WTC11 (cell line): ENCODE measurements at regions not wholly inside any gene's neighbourhood (a gene's known extent, or its start where the extent isn't known, plus 50 kb on each side); places are given as distances from the start of the nearest gene placed in this dataset.

Source experiments
- ATAC-seq: fragments of 200-7000 bp; cut with Tn5 transposase; 2 replicates; pipeline ENCODE4 v1.10.0; 2021; ENCODE audit warnings: mild to moderate bottlenecking, moderate library complexity
- CTCF ChIA-PET: fragments of 300-600 bp; sonication (Branson Sonifier 250); formaldehyde crosslinking; loops from one replicate; lab custom pipeline; 2021; ENCODE audit warnings: antibody characterized with exemption; lab: Charles Lee
- POLR2A ChIA-PET: fragments of 350-600 bp; sonication (Branson Sonifier 250); formaldehyde crosslinking; loops from one replicate; lab custom pipeline; 2021; ENCODE audit warnings: antibody characterized with exemption; lab: Charles Lee
- DNase-seq: peaks from one replicate; pipeline ENCODE4 v3.0.0; 2021; ENCODE audit warnings: low spot score
- H3K27ac Mint-ChIP-seq: 2 replicates; pipeline ENCODE4 v1.8.0; 2021; ENCODE audit warnings: mixed read lengths
- H3K27me3 Mint-ChIP-seq: 2 replicates; pipeline ENCODE4 v1.8.0; 2021; ENCODE audit warnings: low read depth, mild to moderate bottlenecking, moderate library complexity, mixed read lengths
- H3K36me3 Mint-ChIP-seq: 2 replicates; pipeline ENCODE4 v1.8.0; 2021; ENCODE audit warnings: mixed read lengths
- H3K4me1 Mint-ChIP-seq: 2 replicates; pipeline ENCODE4 v1.8.0; 2022; ENCODE audit warnings: mixed read lengths
- H3K4me3 Mint-ChIP-seq: 2 replicates; pipeline ENCODE4 v1.8.0; 2021; ENCODE audit warnings: mild to moderate bottlenecking, moderate library complexity, mixed read lengths
- H3K9me3 Mint-ChIP-seq: 2 replicates; pipeline ENCODE4 v1.8.0; 2021; ENCODE audit warnings: mixed read lengths
- AR ChIP-seq: fragments of 250-450 bp; sonication (Bioruptor Pico); IDR thresholded peaks from 2 replicates; pipeline ENCODE4 v1.9.0; 2021; ENCODE audit warnings: mild to moderate bottlenecking
- ESRRA ChIP-seq: sonication (generic); formaldehyde crosslinking; IDR thresholded peaks from 2 replicates; pipeline ENCODE4 v1.8.1; 2022; ENCODE audit warnings: mild to moderate bottlenecking, missing genetic modification reagents, borderline replicate concordance
- FOXJ3 ChIP-seq: sonication (generic); formaldehyde crosslinking; IDR thresholded peaks from 2 replicates; pipeline ENCODE4 v1.9.0; 2021; ENCODE audit warnings: missing genetic modification reagents, mild to moderate bottlenecking, borderline replicate concordance
- JUN ChIP-seq: sonication (generic); formaldehyde crosslinking; IDR thresholded peaks from 2 replicates; pipeline ENCODE4 v1.8.0; 2023; ENCODE audit warnings: mild to moderate bottlenecking, missing genetic modification reagents
- STAT6 ChIP-seq: sonication (generic); formaldehyde crosslinking; conservative IDR thresholded peaks from 2 replicates; pipeline ENCODE4 v1.8.1; 2023; ENCODE audit warnings: mild to moderate bottlenecking, low read depth, missing genetic modification reagents, moderate library complexity
- ZNF281 ChIP-seq: sonication (generic); formaldehyde crosslinking; IDR thresholded peaks from 2 replicates; pipeline ENCODE4 v1.8.0; 2023; ENCODE audit warnings: mild to moderate bottlenecking, missing genetic modification reagents
- ZNF396 ChIP-seq: fragments of 250-450 bp; sonication (Bioruptor Pico); IDR thresholded peaks from 2 replicates; pipeline ENCODE4 v1.8.0; 2021; ENCODE audit warnings: mild to moderate bottlenecking, moderate library complexity, borderline replicate concordance
- TF ChIP-seq, protein P1 (sequence below): fragments of 250-450 bp; sonication (Bioruptor Pico); IDR thresholded peaks from 2 replicates; pipeline ENCODE4 v1.9.0; 2021; ENCODE audit warnings: mild to moderate bottlenecking, borderline replicate concordance
- TF ChIP-seq, protein P2 (sequence below): sonication (generic); formaldehyde crosslinking; IDR thresholded peaks from 2 replicates; pipeline ENCODE4 v1.8.1; 2023; ENCODE audit warnings: mild to moderate bottlenecking, missing genetic modification reagents
- TF ChIP-seq, protein P3 (sequence below): fragments of 250-450 bp; sonication (Bioruptor Pico); IDR thresholded peaks from 2 replicates; pipeline ENCODE4 v1.9.0; 2021; ENCODE audit warnings: moderate library complexity, mild to moderate bottlenecking, inconsistent platforms, borderline replicate concordance
- TF ChIP-seq, protein P4 (sequence below): fragments of 250-450 bp; sonication (Bioruptor Pico); IDR thresholded peaks from 2 replicates; pipeline ENCODE4 v1.8.0; 2021; ENCODE audit warnings: mild to moderate bottlenecking

GRCh38 chr2:144324446-144325045 is 195.4 kb downstream of the ZEB2 start:
- Mint-ChIP-seq H3K27ac (no peak overlapping the region), H3K4me1 (peaks cover 20% of the 10 kb centered on the region), H3K36me3 (peaks cover 14% of the 10 kb centered on the region), H3K9me3 (peaks cover 9% of the 10 kb centered on the region), H3K27me3 (no peaks in the 10 kb centered on the region), H3K4me3 (no peak overlapping the region)
- ChIA-PET CTCF (interaction anchor here (0.8 kb wide), 1 partner anchor 124 kb away, joined by 3 read pairs; no protein-coding TSS in a partner anchor), POLR2A (interaction anchor here (0.7 kb wide), 1 partner anchor 843 kb away, joined by 6 read pairs; no protein-coding TSS in a partner anchor)
- ATAC-seq (no peak), DNase-seq (no peak)
- TF ChIP-seq JUN (CRISPR knock-in tag) = no peak
- no peak for TF ChIP-seq ZNF396 (CRISPR knock-in tag)
- no peak for TF ChIP-seq ESRRA (CRISPR knock-in tag)

GRCh38 chr2:144323946-144324345 is 196.0 kb downstream of the ZEB2 start:
- no peaks in the 10 kb centered on the region for H3K27me3 Mint-ChIP-seq
- CTCF ChIA-PET = no interaction called here
- H3K4me1 Mint-ChIP-seq = peaks cover 20% of the 10 kb centered on the region
- DNase-seq (no peak), ATAC-seq (no peak)
- POLR2A ChIA-PET = interaction anchor here (0.7 kb wide), 1 partner anchor 842 kb away, joined by 6 read pairs; no protein-coding TSS in a partner anchor
- no peak overlapping the region for H3K27ac Mint-ChIP-seq
- peaks cover 14% of the 10 kb centered on the region for H3K36me3 Mint-ChIP-seq
- H3K9me3 Mint-ChIP-seq = peaks cover 9% of the 10 kb centered on the region
- H3K4me3 Mint-ChIP-seq = no peak overlapping the region
- no peak for TF ChIP-seq AR (CRISPR knock-in tag)
- TF ChIP-seq, protein P1, sequence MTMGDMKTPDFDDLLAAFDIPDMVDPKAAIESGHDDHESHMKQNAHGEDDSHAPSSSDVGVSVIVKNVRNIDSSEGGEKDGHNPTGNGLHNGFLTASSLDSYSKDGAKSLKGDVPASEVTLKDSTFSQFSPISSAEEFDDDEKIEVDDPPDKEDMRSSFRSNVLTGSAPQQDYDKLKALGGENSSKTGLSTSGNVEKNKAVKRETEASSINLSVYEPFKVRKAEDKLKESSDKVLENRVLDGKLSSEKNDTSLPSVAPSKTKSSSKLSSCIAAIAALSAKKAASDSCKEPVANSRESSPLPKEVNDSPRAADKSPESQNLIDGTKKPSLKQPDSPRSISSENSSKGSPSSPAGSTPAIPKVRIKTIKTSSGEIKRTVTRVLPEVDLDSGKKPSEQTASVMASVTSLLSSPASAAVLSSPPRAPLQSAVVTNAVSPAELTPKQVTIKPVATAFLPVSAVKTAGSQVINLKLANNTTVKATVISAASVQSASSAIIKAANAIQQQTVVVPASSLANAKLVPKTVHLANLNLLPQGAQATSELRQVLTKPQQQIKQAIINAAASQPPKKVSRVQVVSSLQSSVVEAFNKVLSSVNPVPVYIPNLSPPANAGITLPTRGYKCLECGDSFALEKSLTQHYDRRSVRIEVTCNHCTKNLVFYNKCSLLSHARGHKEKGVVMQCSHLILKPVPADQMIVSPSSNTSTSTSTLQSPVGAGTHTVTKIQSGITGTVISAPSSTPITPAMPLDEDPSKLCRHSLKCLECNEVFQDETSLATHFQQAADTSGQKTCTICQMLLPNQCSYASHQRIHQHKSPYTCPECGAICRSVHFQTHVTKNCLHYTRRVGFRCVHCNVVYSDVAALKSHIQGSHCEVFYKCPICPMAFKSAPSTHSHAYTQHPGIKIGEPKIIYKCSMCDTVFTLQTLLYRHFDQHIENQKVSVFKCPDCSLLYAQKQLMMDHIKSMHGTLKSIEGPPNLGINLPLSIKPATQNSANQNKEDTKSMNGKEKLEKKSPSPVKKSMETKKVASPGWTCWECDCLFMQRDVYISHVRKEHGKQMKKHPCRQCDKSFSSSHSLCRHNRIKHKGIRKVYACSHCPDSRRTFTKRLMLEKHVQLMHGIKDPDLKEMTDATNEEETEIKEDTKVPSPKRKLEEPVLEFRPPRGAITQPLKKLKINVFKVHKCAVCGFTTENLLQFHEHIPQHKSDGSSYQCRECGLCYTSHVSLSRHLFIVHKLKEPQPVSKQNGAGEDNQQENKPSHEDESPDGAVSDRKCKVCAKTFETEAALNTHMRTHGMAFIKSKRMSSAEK (CRISPR knock-in tag) = no peak
- TF ChIP-seq, protein P2, sequence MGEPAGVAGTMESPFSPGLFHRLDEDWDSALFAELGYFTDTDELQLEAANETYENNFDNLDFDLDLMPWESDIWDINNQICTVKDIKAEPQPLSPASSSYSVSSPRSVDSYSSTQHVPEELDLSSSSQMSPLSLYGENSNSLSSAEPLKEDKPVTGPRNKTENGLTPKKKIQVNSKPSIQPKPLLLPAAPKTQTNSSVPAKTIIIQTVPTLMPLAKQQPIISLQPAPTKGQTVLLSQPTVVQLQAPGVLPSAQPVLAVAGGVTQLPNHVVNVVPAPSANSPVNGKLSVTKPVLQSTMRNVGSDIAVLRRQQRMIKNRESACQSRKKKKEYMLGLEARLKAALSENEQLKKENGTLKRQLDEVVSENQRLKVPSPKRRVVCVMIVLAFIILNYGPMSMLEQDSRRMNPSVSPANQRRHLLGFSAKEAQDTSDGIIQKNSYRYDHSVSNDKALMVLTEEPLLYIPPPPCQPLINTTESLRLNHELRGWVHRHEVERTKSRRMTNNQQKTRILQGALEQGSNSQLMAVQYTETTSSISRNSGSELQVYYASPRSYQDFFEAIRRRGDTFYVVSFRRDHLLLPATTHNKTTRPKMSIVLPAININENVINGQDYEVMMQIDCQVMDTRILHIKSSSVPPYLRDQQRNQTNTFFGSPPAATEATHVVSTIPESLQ (CRISPR knock-in tag) = no peak
- TF ChIP-seq, protein P3, sequence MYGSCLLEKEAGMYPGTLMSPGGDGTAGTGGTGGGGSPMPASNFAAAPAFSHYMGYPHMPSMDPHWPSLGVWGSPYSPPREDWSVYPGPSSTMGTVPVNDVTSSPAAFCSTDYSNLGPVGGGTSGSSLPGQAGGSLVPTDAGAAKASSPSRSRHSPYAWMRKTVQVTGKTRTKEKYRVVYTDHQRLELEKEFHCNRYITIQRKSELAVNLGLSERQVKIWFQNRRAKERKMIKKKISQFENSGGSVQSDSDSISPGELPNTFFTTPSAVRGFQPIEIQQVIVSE = no peak

GRCh38 chr2:144322379-144322778 is 197.5 kb downstream of the ZEB2 start:
- Mint-ChIP-seq H3K9me3 (peaks cover 9% of the 10 kb centered on the region), H3K4me3 (no peak overlapping the region), H3K27ac (no peak overlapping the region), H3K36me3 (peaks cover 12% of the 10 kb centered on the region), H3K27me3 (no peaks in the 10 kb centered on the region), H3K4me1 (peaks cover 18% of the 10 kb centered on the region)
- ChIA-PET CTCF (no interaction called here), POLR2A (no interaction called here)
- ATAC-seq (no peak), DNase-seq (no peak)
- TF ChIP-seq STAT6 (CRISPR knock-in tag) = no peak
- TF ChIP-seq, protein P4, sequence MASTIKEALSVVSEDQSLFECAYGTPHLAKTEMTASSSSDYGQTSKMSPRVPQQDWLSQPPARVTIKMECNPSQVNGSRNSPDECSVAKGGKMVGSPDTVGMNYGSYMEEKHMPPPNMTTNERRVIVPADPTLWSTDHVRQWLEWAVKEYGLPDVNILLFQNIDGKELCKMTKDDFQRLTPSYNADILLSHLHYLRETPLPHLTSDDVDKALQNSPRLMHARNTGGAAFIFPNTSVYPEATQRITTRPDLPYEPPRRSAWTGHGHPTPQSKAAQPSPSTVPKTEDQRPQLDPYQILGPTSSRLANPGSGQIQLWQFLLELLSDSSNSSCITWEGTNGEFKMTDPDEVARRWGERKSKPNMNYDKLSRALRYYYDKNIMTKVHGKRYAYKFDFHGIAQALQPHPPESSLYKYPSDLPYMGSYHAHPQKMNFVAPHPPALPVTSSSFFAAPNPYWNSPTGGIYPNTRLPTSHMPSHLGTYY = no peak
- no peak for TF ChIP-seq ZNF281 (CRISPR knock-in tag)
- TF ChIP-seq FOXJ3 (CRISPR knock-in tag) = no peak
